SK-N-SH (cell line): ENCODE measurements at regions not wholly inside any gene's neighbourhood (a gene's known extent, or its start where the extent isn't known, plus 50 kb on each side); places are given as distances from the start of the nearest gene placed in this dataset.

Source experiments
- CTCF ChIA-PET: fragments of 300-600, 350-600 bp; formaldehyde crosslinking; extraction: SDS; loops from one replicate; lab custom pipeline; 2021; lab: Yijun Ruan, JAX
- POLR2A ChIA-PET: fragments of 350-600 bp; sonication (Branson Sonifier 250); formaldehyde crosslinking; extraction: SDS; loops from one replicate; lab custom pipeline; 2020; ENCODE audit warnings: antibody characterized with exemption, inconsistent platforms; lab: Yijun Ruan, JAX
- DNase-seq: peaks from one replicate; pipeline ENCODE4 v3.0.0; 2012
- H2AFZ ChIP-seq: fragments of 200-600 bp; sonication (generic); 2 replicates; pipeline ENCODE4 v1.8.1; 2016; ENCODE audit warnings: antibody characterized with exemption, mild to moderate bottlenecking, low read depth
- H3F3A ChIP-seq: fragments of 200-600 bp; sonication (generic); replicated peaks from 2 replicates; pipeline ENCODE3; 2016; ENCODE audit warnings: antibody characterized with exemption, mild to moderate bottlenecking; ENCODE audit not compliant: insufficient read depth
- H3K27ac ChIP-seq, 2 experiments: fragments of 200-500 bp in 1 of 2; fragments of 200-600 bp in 1 of 2; sonication (Bioruptor generic) in 1 of 2; sonication (generic), shearing (Covaris generic) in 1 of 2; 2 replicates each; pipeline versions ENCODE4 v1.5.1 to v1.6.1; 2014 to 2016; ENCODE audit warnings: low read depth in 2 of 2, inconsistent platforms in 1 of 2, low read length in 1 of 2, mild to moderate bottlenecking in 1 of 2, mixed read lengths in 1 of 2
- H3K27me3 ChIP-seq: fragments of 200-600 bp; sonication (generic), shearing (Covaris generic); 2 replicates; pipeline ENCODE4 v1.6.1; 2016; ENCODE audit warnings: mixed run types; ENCODE audit not compliant: insufficient read depth
- H3K36me3 ChIP-seq, 2 experiments: fragments of 200-500 bp in 1 of 2; fragments of 200-600 bp in 1 of 2; sonication (Bioruptor generic) in 1 of 2; sonication (generic) in 1 of 2; replicated peaks in 1 of 2; 2 replicates each; pipeline versions ENCODE3 to v1.5.1; 2014 to 2016; ENCODE audit warnings: low read length in 1 of 2, mild to moderate bottlenecking in 1 of 2; ENCODE audit not compliant: insufficient read depth in 2 of 2, control insufficient read depth in 1 of 2
- H3K4me1 ChIP-seq, 2 experiments: fragments of 200-500 bp in 1 of 2; fragments of 200-600 bp in 1 of 2; sonication (Bioruptor generic) in 1 of 2; sonication (generic), shearing (Covaris generic) in 1 of 2; 2 replicates each; pipeline versions ENCODE4 v1.5.1 to v1.6.1; 2014 to 2016; ENCODE audit warnings: low read depth in 1 of 2, low read length in 1 of 2, mixed run types in 1 of 2; ENCODE audit not compliant: insufficient read depth in 2 of 2, control insufficient read depth in 1 of 2
- H3K4me2 ChIP-seq: fragments of 200-600 bp; sonication (generic), shearing (Covaris generic); 2 replicates; pipeline ENCODE4 v1.6.1; 2017; ENCODE audit warnings: mixed run types
- H3K4me3 ChIP-seq, 2 experiments: fragments of 200-500 bp in 1 of 2; fragments of 200-600 bp in 1 of 2; sonication (Bioruptor generic) in 1 of 2; sonication (generic), shearing (Covaris generic) in 1 of 2; 2 replicates each; pipeline versions ENCODE4 v1.5.1 to v1.8.1; 2014 to 2016; ENCODE audit warnings: low read depth in 2 of 2, inconsistent platforms in 1 of 2, low read length in 1 of 2, mild to moderate bottlenecking in 1 of 2, mixed read lengths in 1 of 2, moderate library complexity in 1 of 2
- H3K79me2 ChIP-seq: fragments of 200-600 bp; sonication (generic); 2 replicates; pipeline ENCODE4 v1.8.1; 2017; ENCODE audit warnings: mild to moderate bottlenecking; ENCODE audit not compliant: insufficient read depth
- H3K9ac ChIP-seq: fragments of 200-600 bp; sonication (generic); 2 replicates; pipeline ENCODE4 v1.6.1; 2017; ENCODE audit warnings: mixed run types
- H3K9me2 ChIP-seq: fragments of 200-600 bp; sonication (generic); 2 replicates; pipeline ENCODE4 v1.6.1; 2017; ENCODE audit warnings: mixed run types
- H3K9me3 ChIP-seq: fragments of 200-600 bp; sonication (generic); 2 replicates; pipeline ENCODE4 v1.6.1; 2017; ENCODE audit warnings: mixed run types, mild to moderate bottlenecking, moderate library complexity
- H4K20me1 ChIP-seq: fragments of 200-600 bp; sonication (generic); 2 replicates; pipeline ENCODE4 v1.6.1; 2017; ENCODE audit warnings: mild to moderate bottlenecking, mixed run types; ENCODE audit not compliant: insufficient read depth
- CHD2 ChIP-seq: fragments of 150-350 bp; IDR thresholded peaks from 2 replicates; pipeline ENCODE4 v1.6.1; 2018; ENCODE audit warnings: low read length; ENCODE audit not compliant: partially characterized antibody
- CTCF ChIP-seq: fragments of 200-600 bp; sonication (generic); IDR thresholded peaks from 2 replicates; pipeline ENCODE4 v1.6.1; 2017; ENCODE audit warnings: antibody characterized with exemption, mild to moderate bottlenecking, moderate library complexity
- ELF1 ChIP-seq: IDR thresholded peaks from 2 replicates; pipeline ENCODE4 v1.4.0; 2012
- EP300 ChIP-seq, 2 experiments: IDR thresholded peaks; 2 replicates each; pipeline versions ENCODE4 v1.4.0 to v1.6.1; 2012; ENCODE audit warnings: borderline replicate concordance in 1 of 2, low read depth in 1 of 2, low read length in 1 of 2
- EZH2phosphoT487 ChIP-seq: fragments of 200-600 bp; sonication (generic); IDR thresholded peaks from 2 replicates; pipeline ENCODE4 v1.6.1; 2017; ENCODE audit warnings: low read depth, mixed run types, mild to moderate bottlenecking, antibody characterized with exemption, moderate library complexity, borderline replicate concordance
- FOSL2 ChIP-seq: IDR thresholded peaks from 2 replicates; pipeline ENCODE4 v1.4.0; 2012; ENCODE audit warnings: low read depth, mild to moderate bottlenecking, moderate library complexity, borderline replicate concordance
- GABPA ChIP-seq: IDR thresholded peaks from 2 replicates; pipeline ENCODE4 v1.4.0; 2012; ENCODE audit warnings: low read depth, mild to moderate bottlenecking
- GATA2 ChIP-seq: sonication (generic); formaldehyde crosslinking; IDR thresholded peaks from 2 replicates; pipeline ENCODE4 v1.5.0; 2020; ENCODE audit warnings: mild to moderate bottlenecking, missing genetic modification reagents
- JUND ChIP-seq: IDR thresholded peaks from 2 replicates; pipeline ENCODE4 v1.4.0; 2012
- MEF2A ChIP-seq: IDR thresholded peaks from 2 replicates; pipeline ENCODE4 v1.4.0; 2012; ENCODE audit warnings: low read depth, borderline replicate concordance
- NFIC ChIP-seq: IDR thresholded peaks from 2 replicates; pipeline ENCODE4 v1.4.0; 2012; ENCODE audit warnings: borderline replicate concordance
- NRF1 ChIP-seq: IDR thresholded peaks from 2 replicates; pipeline ENCODE4 v1.6.1; 2012; ENCODE audit warnings: low read depth, mild to moderate bottlenecking, low read length
- PBX3 ChIP-seq: IDR thresholded peaks from 2 replicates; pipeline ENCODE4; 2012
- POLR2AphosphoS5 ChIP-seq: IDR thresholded peaks from 2 replicates; pipeline ENCODE4 v1.6.1; 2012; ENCODE audit warnings: low read depth, low read length
- RAD21 ChIP-seq: IDR thresholded peaks from 2 replicates; pipeline ENCODE4 v1.6.1; 2012; ENCODE audit warnings: mild to moderate bottlenecking, low read length
- RCOR1 ChIP-seq: fragments of 150-350 bp; IDR thresholded peaks from 2 replicates; pipeline ENCODE4 v1.6.1; 2017; ENCODE audit warnings: antibody characterized with exemption, low read length
- REST ChIP-seq: IDR thresholded peaks from 2 replicates; pipeline ENCODE4 v1.6.1; 2012; ENCODE audit warnings: mild to moderate bottlenecking, low read depth, low read length, moderate library complexity
- RFX5 ChIP-seq: IDR thresholded peaks from 2 replicates; pipeline ENCODE4 v1.6.1; 2012; ENCODE audit warnings: mild to moderate bottlenecking, improper control_type of control experiment, low read length
- RXRA ChIP-seq: IDR thresholded peaks from 2 replicates; pipeline ENCODE4 v1.4.0; 2012; ENCODE audit warnings: low read depth, mild to moderate bottlenecking, borderline replicate concordance
- SIN3A ChIP-seq: IDR thresholded peaks from 2 replicates; pipeline ENCODE4 v1.6.1; 2012; ENCODE audit warnings: low read depth, mild to moderate bottlenecking, low read length, moderate library complexity, borderline replicate concordance
- SMC3 ChIP-seq: IDR thresholded peaks from 2 replicates; pipeline ENCODE4 v1.6.1; 2012; ENCODE audit warnings: low read depth, low read length, improper control_type of control experiment
- TAF1 ChIP-seq: IDR thresholded peaks from 2 replicates; pipeline ENCODE4 v1.6.1; 2012; ENCODE audit warnings: low read depth, mild to moderate bottlenecking, low read length, moderate library complexity, borderline replicate concordance
- TCF12 ChIP-seq: IDR thresholded peaks from 2 replicates; pipeline ENCODE4 v1.4.0; 2012
- TEAD4 ChIP-seq: IDR thresholded peaks from 2 replicates; pipeline ENCODE4 v1.4.0; 2012; ENCODE audit warnings: mild to moderate bottlenecking, borderline replicate concordance; ENCODE audit not compliant: insufficient read depth
- USF2 ChIP-seq: fragments of 150-350 bp; IDR thresholded peaks from 2 replicates; pipeline ENCODE4 v1.6.1; 2017; ENCODE audit warnings: antibody characterized with exemption, low read length, low read depth, borderline replicate concordance
- YY1 ChIP-seq: IDR thresholded peaks from 2 replicates; pipeline ENCODE4 v1.4.0; 2012; ENCODE audit warnings: low read depth, mild to moderate bottlenecking
- ZBTB33 ChIP-seq: IDR thresholded peaks from 2 replicates; pipeline ENCODE4 v1.4.0; 2012; ENCODE audit warnings: low read depth, borderline replicate concordance
- WGBS: methylation state at CpG from one replicate; pipeline ENCODE4 v1.1.6; 2017; ENCODE audit warnings: low lambda C conversion rate; 5-methylcytosine and 5-hydroxymethylcytosine counted together

- Histone ChIP-seq H3K36me3 (no peaks in the 10 kb centered on the region), H3K4me3 (no peak overlapping the region), H3K9me3 (no peaks in the 10 kb centered on the region), H3K9me2 (no peaks in the 10 kb centered on the region), H2AFZ (no peak overlapping the region; the same call in 1 of the 2 replicates), H3K4me1 (no peaks in the 10 kb centered on the region), H3K4me2 (no peak overlapping the region), H3K27me3 (no peaks in the 10 kb centered on the region), H3K27ac (no peak overlapping the region), H3K79me2 (no peaks in the 10 kb centered on the region), H3F3A (no peaks in the 10 kb centered on the region), H4K20me1 (no peaks in the 10 kb centered on the region), H3K9ac (no peak overlapping the region)
- no peak for DNase-seq
- CTCF ChIA-PET: interaction anchor here (1.5 kb wide), 1 partner anchor 14 kb away, joined by 3 read pairs; no protein-coding TSS in a partner anchor
- 33% methylated on average over 1 of the region's 1 CpG for WGBS
- POLR2A ChIA-PET: no interaction called here
- no peak for TF ChIP-seq GATA2
- TF ChIP-seq FOSL2: peak; percentile 76
- no peak for TF ChIP-seq CTCF
- no peak for TF ChIP-seq EZH2phosphoT487
- TF ChIP-seq REST: no peak
- no peak for TF ChIP-seq SIN3A
- peak; percentile 53; the same call in 1 of the 2 replicates for TF ChIP-seq RXRA
- peak; percentile 82; the same call in 1 of the 2 replicates for TF ChIP-seq POLR2AphosphoS5
- no peak for TF ChIP-seq SMC3
- no peak for TF ChIP-seq RAD21
- peak; percentile 51; the same call in 1 of the 2 replicates for TF ChIP-seq NFIC
- peak in 1 of 2 experiments; percentile 50; a peak in 1 of 4 replicates for TF ChIP-seq EP300 (IDR thresholded peaks at IDR 0.05; ENCODE audit: borderline replicate concordance in 1 of 2, low read depth in 1 of 2, low read length in 1 of 2)
- TF ChIP-seq RCOR1: no peak
- no peak for TF ChIP-seq ELF1
- no peak for TF ChIP-seq YY1
- TF ChIP-seq PBX3: peak; percentile 93
- TF ChIP-seq MEF2A: peak; percentile 87
- no peak for TF ChIP-seq NRF1
- TF ChIP-seq CHD2: no peak
- no peak for TF ChIP-seq TAF1
- TF ChIP-seq TCF12: peak; percentile 92
- no peak for TF ChIP-seq GABPA
- TF ChIP-seq JUND: peak; percentile 75
- peak; percentile 62; the same call in 1 of the 2 replicates for TF ChIP-seq TEAD4
- 0 out of 2 replicates have a peak, but pooled peaks have one; percentile 42 for TF ChIP-seq ZBTB33
- no peak for TF ChIP-seq USF2
- no peak for TF ChIP-seq RFX5
Observed at GRCh38 chr12:89856431-89856830, 147.8 kb upstream of the ATP2B1 start.
